AG04449 (cell line): ENCODE measurements at regions not wholly inside any gene's neighbourhood (a gene's known extent, or its start where the extent isn't known, plus 50 kb on each side); places are given as distances from the start of the nearest gene placed in this dataset.

ENCODE experiments used
- CTCF ChIA-PET: fragments of 350-600 bp; formaldehyde crosslinking; extraction: SDS; loops from one replicate; lab custom pipeline; 2021; ENCODE audit warnings: antibody characterized with exemption; lab: Yijun Ruan, JAX
- POLR2A ChIA-PET: fragments of 400-600, 350-600 bp; formaldehyde crosslinking; extraction: SDS; loops from one replicate; lab custom pipeline; 2020; ENCODE audit warnings: antibody characterized with exemption, inconsistent platforms; lab: Yijun Ruan, JAX
- DNase-seq: peaks from one replicate; pipeline ENCODE4 v3.0.0-alpha.2; 2010; ENCODE audit warnings: low read depth, low spot score
- H3K4me3 ChIP-seq: 2 replicates; pipeline ENCODE4 v1.5.1; 2011; ENCODE audit warnings: low read depth, mild to moderate bottlenecking, control low read depth, low read length
- CTCF ChIP-seq: IDR thresholded peaks from one replicate; pipeline ENCODE4 v1.5.1; 2011; ENCODE audit warnings: mild to moderate bottlenecking, moderate library complexity, low read length, control low read depth, inconsistent platforms; ENCODE audit not compliant: insufficient read depth; ENCODE audit errors: missing control alignments

- DNase-seq = no peak
- TF ChIP-seq CTCF = no peak
- ChIA-PET POLR2A (no interaction called here), CTCF (no interaction called here)
- H3K4me3 ChIP-seq = no peak overlapping the region
These were observed 186.4 kb downstream of the BUD13 start for GRCh38 chr11:116586392-116586791.

GRCh38 chr11:116582571-116582970 lies 190.2 kb downstream of the BUD13 start:
- H3K4me3 ChIP-seq = no peak overlapping the region
- DNase-seq = no peak
- ChIA-PET CTCF (interaction anchor here (0.8 kb wide), 1 partner anchor 1589 kb away, joined by 3 read pairs; no protein-coding TSS in a partner anchor), POLR2A (interaction anchor here (0.9 kb wide), 1 partner anchor 13 kb away, joined by 4 read pairs; no protein-coding TSS in a partner anchor)
- TF ChIP-seq CTCF = no peak

GRCh38 chr11:116581349-116581748 lies 191.4 kb downstream of the BUD13 start:
- POLR2A ChIA-PET = no interaction called here

GRCh38 chr11:116580799-116581198 lies 192.0 kb downstream of the BUD13 start:
- CTCF ChIA-PET = no interaction called here

More at GRCh38 chr11:116581349-116581748, 191.4 kb downstream of the BUD13 start:
- DNase-seq = no peak
- H3K4me3 ChIP-seq = no peak overlapping the region
- no peak for TF ChIP-seq CTCF
- CTCF ChIA-PET = no interaction called here

GRCh38 chr11:116579857-116580727 lies 192.7 kb downstream of the BUD13 start:
- DNase-seq = no peak
- ChIA-PET POLR2A (no interaction called here), CTCF (no interaction called here)
- TF ChIP-seq CTCF = no peak
- H3K4me3 ChIP-seq = no peak overlapping the region

More at GRCh38 chr11:116580799-116581198, 192.0 kb downstream of the BUD13 start:
- no peak overlapping the region for H3K4me3 ChIP-seq
- DNase-seq = no peak
- no peak for TF ChIP-seq CTCF
- POLR2A ChIA-PET = no interaction called here

- DNase-seq = no peak
- no peak overlapping the region for H3K4me3 ChIP-seq
- CTCF ChIA-PET = no interaction called here
- no peak for TF ChIP-seq CTCF
- POLR2A ChIA-PET = no interaction called here
These were observed 193.6 kb downstream of the BUD13 start for GRCh38 chr11:116579031-116579653.
